ENCODE measurements at regions not wholly inside any gene's neighbourhood (a gene's known extent, or its start where the extent isn't known, plus 50 kb on each side); places are given as distances from the start of the nearest gene placed in this dataset.

DNA sequence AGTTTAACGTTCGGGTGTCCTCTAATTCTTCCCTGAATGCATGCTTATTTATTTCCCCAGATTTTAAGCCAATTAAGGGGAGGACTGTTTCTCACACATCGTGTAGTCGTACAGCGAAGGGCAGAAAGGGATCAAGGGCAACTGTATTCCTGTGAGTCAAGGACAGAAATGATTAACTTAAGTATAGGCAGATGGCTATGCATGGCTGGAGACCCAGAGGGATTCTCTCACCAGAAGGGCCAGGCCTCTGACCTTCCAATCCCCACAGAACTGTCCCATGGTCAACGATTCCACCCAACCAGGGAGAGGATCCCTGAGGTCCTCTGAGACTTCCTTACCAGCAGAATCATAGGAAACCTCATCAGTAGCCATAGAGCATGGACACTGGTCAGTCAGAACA lies 161.8 kb upstream of the MAP1B start:
- Histone ChIP-seq H3K4me1 (ENCODE audit: control insufficient read depth, insufficient read depth, low read length, poor library complexity, severe bottlenecking) (no peaks in the 10 kb centered on the region), H3K27me3 (ENCODE audit: control insufficient read depth, insufficient read depth, low read length) (peaks cover 4% of the 10 kb centered on the region), H3K27ac (ENCODE audit: insufficient read depth, low read length, poor library complexity, severe bottlenecking) (no peak overlapping the region), H3K36me3 (ENCODE audit: control insufficient read depth, insufficient read depth, low read length) (no peaks in the 10 kb centered on the region), H3K4me3 (ENCODE audit: low read depth, low read length) (no peak overlapping the region), H3K9me3 (ENCODE audit: control insufficient read depth in 2 of 2, low read length in 2 of 2) (peaks cover 0 to 2% of the 10 kb centered on the region in 2 experiments)
- DNase-seq (no peak), ATAC-seq (ENCODE audit: low read depth in 2 of 2) (no peak)
- Mint-ChIP-seq H3K9me3 (peaks cover 0 to 12% (median 0%) of the 10 kb centered on the region in 7 donors), H3K27ac (no peak overlapping the region), H3K27me3 (no peaks in the 10 kb centered on the region), H3K4me1 (no peaks in the 10 kb centered on the region), H3K36me3 (no peaks in the 10 kb centered on the region), H3K4me3 (no peak overlapping the region)

DNA sequence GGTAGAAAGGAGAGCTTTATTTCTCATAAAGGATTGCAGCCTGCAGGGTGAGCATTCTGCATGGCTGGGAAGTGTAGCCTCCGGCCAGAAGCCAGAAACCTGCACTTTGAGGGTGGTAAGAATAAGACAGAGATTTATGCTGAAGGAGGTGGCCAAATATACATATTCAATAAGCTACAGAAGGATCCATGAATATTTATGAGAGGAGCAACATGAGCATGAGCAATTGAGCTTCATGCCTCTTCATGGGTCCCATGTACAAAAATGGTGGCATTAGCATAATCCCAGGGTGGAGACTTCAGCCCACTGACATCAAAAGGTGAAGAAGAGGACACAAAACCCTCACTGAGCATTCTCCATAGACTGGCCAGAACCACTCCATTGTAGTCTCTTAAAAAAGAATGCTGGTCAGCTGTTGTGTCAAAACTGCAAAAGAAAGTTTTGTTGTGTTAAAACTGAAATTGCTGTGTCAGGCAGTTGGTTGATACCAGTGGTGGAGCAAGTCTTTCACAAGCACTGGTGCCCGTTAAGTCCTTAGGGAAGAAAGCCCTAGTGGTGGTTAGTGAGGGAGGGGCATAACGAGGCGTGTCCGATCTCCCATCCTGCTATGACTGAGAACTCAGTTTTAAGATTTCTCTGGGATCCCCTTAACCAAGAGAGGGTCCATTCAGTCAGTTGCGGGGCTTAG lies 160.8 kb upstream of the MAP1B start:
- Mint-ChIP-seq H3K9me3 (peaks cover 0 to 14% (median 0%) of the 10 kb centered on the region in 7 donors), H3K27ac (no peak overlapping the region), H3K36me3 (no peaks in the 10 kb centered on the region), H3K4me1 (no peaks in the 10 kb centered on the region), H3K4me3 (no peak overlapping the region), H3K27me3 (no peaks in the 10 kb centered on the region)
- Histone ChIP-seq H3K27ac (ENCODE audit: insufficient read depth, low read length, poor library complexity, severe bottlenecking) (no peak overlapping the region), H3K4me1 (ENCODE audit: control insufficient read depth, insufficient read depth, low read length, poor library complexity, severe bottlenecking) (no peaks in the 10 kb centered on the region), H3K36me3 (ENCODE audit: control insufficient read depth, insufficient read depth, low read length) (no peaks in the 10 kb centered on the region), H3K4me3 (ENCODE audit: low read depth, low read length) (no peak overlapping the region), H3K9me3 (ENCODE audit: control insufficient read depth in 2 of 2, low read length in 2 of 2) (peaks cover 0 to 2% of the 10 kb centered on the region in 2 experiments), H3K27me3 (ENCODE audit: control insufficient read depth, insufficient read depth, low read length) (peaks cover 4% of the 10 kb centered on the region)
- DNase-seq (no peak), ATAC-seq (ENCODE audit: low read depth in 2 of 2) (no peak)

DNA sequence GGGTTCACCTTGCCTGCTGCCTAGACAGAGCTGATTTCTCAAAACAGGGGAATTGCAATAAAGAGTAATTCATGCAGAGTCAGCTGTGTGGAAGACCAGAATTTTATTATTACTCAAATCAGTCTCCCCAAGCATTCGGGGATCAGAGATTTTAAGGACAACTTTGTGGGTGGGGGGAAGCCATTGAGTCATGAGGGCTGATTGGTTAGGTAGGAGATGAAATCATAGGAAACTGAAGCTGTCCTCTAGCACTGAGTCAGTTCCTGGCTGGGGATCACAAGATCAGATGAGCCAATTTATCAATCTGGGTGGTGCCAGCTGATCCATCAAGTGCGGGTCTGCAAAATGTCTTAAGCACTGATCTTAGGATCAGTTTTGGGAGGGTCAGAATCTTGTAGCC lies 159.1 kb upstream of the MAP1B start:
- Mint-ChIP-seq H3K9me3 (peaks cover 0 to 18% (median 5%) of the 10 kb centered on the region in 7 donors), H3K27me3 (peaks cover 4% of the 10 kb centered on the region), H3K4me3 (no peak overlapping the region), H3K36me3 (no peaks in the 10 kb centered on the region), H3K27ac (no peak overlapping the region), H3K4me1 (no peaks in the 10 kb centered on the region)
- Histone ChIP-seq H3K36me3 (ENCODE audit: control insufficient read depth, insufficient read depth, low read length) (no peaks in the 10 kb centered on the region), H3K9me3 (ENCODE audit: control insufficient read depth in 2 of 2, low read length in 2 of 2) (peaks cover 0 to 2% of the 10 kb centered on the region in 2 experiments), H3K27ac (ENCODE audit: insufficient read depth, low read length, poor library complexity, severe bottlenecking) (no peak overlapping the region), H3K27me3 (ENCODE audit: control insufficient read depth, insufficient read depth, low read length) (peaks cover 2% of the 10 kb centered on the region), H3K4me1 (ENCODE audit: control insufficient read depth, insufficient read depth, low read length, poor library complexity, severe bottlenecking) (no peaks in the 10 kb centered on the region), H3K4me3 (ENCODE audit: low read depth, low read length) (no peak overlapping the region)
- no peak for ATAC-seq (ENCODE audit: low read depth in 2 of 2)
- no peak for DNase-seq

DNA sequence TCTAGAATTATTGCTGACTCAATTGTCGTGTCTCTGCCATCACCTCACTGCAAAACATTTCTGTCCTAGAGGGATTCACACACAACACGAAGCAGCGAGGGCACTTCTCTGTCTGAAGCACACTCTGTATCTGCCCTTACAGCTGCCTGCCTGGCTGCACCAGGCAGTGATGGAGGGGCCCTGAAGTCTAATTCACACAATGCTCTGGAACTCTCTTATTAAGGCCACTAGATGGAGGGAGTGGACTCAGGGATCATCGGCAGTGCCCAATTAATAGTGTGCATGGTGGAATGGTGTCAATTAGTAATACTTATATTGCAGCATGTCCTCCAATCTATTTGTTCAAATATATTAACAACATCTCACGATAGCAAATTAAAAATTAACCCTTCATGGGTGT lies 157.5 kb upstream of the MAP1B start:
- Histone ChIP-seq H3K4me1 (ENCODE audit: control insufficient read depth, insufficient read depth, low read length, poor library complexity, severe bottlenecking) (no peaks in the 10 kb centered on the region), H3K9me3 (ENCODE audit: control insufficient read depth in 2 of 2, low read length in 2 of 2) (peaks cover 0 to 2% of the 10 kb centered on the region in 2 experiments), H3K36me3 (ENCODE audit: control insufficient read depth, insufficient read depth, low read length) (no peaks in the 10 kb centered on the region), H3K27ac (ENCODE audit: insufficient read depth, low read length, poor library complexity, severe bottlenecking) (no peak overlapping the region), H3K27me3 (ENCODE audit: control insufficient read depth, insufficient read depth, low read length) (peaks cover 2% of the 10 kb centered on the region), H3K4me3 (ENCODE audit: low read depth, low read length) (no peak overlapping the region)
- Mint-ChIP-seq H3K4me1 (no peaks in the 10 kb centered on the region), H3K27me3 (peaks cover 5% of the 10 kb centered on the region), H3K9me3 (peaks cover 0 to 18% (median 4%) of the 10 kb centered on the region in 7 donors), H3K36me3 (no peaks in the 10 kb centered on the region), H3K27ac (no peak overlapping the region), H3K4me3 (no peak overlapping the region)
- DNase-seq (no peak), ATAC-seq (ENCODE audit: low read depth in 2 of 2) (no peak)

DNA sequence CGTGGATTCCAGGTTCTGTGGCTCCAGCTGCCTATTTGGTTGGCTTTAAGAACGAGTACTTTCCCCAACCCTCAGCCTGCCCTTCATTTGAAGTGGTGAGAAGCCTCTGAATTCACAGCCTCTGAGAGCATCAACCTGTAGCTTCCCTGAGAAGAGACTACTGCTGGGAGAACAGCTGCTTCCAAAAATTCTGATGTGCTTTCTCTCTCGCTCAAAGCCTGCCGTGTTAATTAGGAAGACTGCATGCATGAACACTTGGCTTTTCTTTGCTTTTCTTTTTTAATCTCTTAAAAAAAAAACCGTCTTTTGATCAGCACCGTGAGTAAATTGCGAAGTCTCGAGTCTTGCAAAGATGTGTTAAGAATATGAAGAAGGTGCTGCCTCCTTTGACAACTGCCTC lies 153.4 kb upstream of the MAP1B start:
- no peak for DNase-seq

DNA sequence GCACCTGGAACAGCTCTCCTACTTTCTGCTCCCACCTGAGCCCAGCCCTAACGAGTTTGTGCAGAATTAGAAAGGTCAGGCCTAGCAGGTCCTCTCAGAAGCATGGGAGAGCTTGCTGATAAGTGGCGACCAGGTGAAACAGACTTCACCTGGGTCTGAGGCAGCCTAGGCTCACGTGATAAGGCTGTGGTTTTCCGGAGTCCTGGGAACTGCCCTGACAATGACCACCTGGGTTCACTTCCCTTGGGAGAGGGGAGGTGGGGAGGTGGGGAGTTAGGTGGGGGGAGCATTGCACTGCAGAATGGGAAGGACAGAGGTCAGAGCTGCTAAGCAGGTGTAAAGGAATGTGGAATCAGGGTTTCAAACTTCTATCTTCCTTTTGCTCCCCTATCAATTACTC lies 152.9 kb upstream of the MAP1B start:
- no peaks in the 10 kb centered on the region for H3K36me3 Mint-ChIP-seq
- Histone ChIP-seq H3K36me3 (ENCODE audit: control insufficient read depth, insufficient read depth, low read length) (no peaks in the 10 kb centered on the region), H3K27me3 (ENCODE audit: control insufficient read depth, insufficient read depth, low read length) (no peaks in the 10 kb centered on the region), H3K9me3 (ENCODE audit: control insufficient read depth in 2 of 2, low read length in 2 of 2) (peaks cover 0 to 2% of the 10 kb centered on the region in 2 experiments), H3K27ac (ENCODE audit: insufficient read depth, low read length, poor library complexity, severe bottlenecking) (no peak overlapping the region), H3K4me3 (ENCODE audit: low read depth, low read length) (no peak overlapping the region), H3K4me1 (ENCODE audit: control insufficient read depth, insufficient read depth, low read length, poor library complexity, severe bottlenecking) (no peaks in the 10 kb centered on the region)
- no peak for ATAC-seq (ENCODE audit: low read depth in 2 of 2)
- H3K27me3 Mint-ChIP-seq, result peaks cover 8% of the 10 kb centered on the region
- no peak for DNase-seq
- no peak overlapping the region for H3K4me3 Mint-ChIP-seq
- H3K9me3 Mint-ChIP-seq, result peaks cover 0 to 10% (median 0%) of the 10 kb centered on the region in 7 donors
- no peaks in the 10 kb centered on the region for H3K4me1 Mint-ChIP-seq
- H3K27ac Mint-ChIP-seq, result no peak overlapping the region

More for the DNA sequence above, 153.4 kb upstream of the MAP1B start:
- Histone ChIP-seq H3K36me3 (ENCODE audit: control insufficient read depth, insufficient read depth, low read length) (no peaks in the 10 kb centered on the region), H3K4me3 (ENCODE audit: low read depth, low read length) (no peak overlapping the region), H3K4me1 (ENCODE audit: control insufficient read depth, insufficient read depth, low read length, poor library complexity, severe bottlenecking) (no peaks in the 10 kb centered on the region), H3K9me3 (ENCODE audit: control insufficient read depth in 2 of 2, low read length in 2 of 2) (peaks cover 0 to 2% of the 10 kb centered on the region in 2 experiments), H3K27me3 (ENCODE audit: control insufficient read depth, insufficient read depth, low read length) (no peaks in the 10 kb centered on the region), H3K27ac (ENCODE audit: insufficient read depth, low read length, poor library complexity, severe bottlenecking) (no peak overlapping the region)
- Mint-ChIP-seq H3K9me3 (peaks cover 0 to 12% (median 2%) of the 10 kb centered on the region in 7 donors), H3K27ac (no peak overlapping the region), H3K27me3 (peaks cover 8% of the 10 kb centered on the region), H3K4me1 (no peaks in the 10 kb centered on the region), H3K4me3 (no peak overlapping the region), H3K36me3 (no peaks in the 10 kb centered on the region)
- no peak for ATAC-seq (ENCODE audit: low read depth in 2 of 2)

DNA sequence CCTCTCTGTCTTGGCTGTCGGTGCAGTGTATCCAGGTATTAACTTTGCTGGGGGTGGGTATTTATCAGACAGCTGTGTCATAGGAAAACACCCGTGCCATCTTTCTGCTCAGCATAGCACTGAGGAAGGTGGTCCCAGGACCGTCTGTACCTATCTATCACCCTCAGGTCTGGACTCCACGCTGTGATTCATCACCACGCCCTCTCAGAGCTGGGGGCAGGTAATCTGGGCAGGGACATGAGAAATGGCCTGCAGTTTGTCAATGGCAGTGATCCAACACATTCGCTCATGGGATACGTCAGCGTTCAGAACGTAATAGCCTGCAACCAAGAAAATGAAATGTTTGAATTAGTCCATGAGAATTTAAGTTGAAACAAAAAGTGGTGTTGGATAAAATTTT lies 151.6 kb upstream of the MAP1B start:
- no peak overlapping the region for H3K4me3 Mint-ChIP-seq
- H3K4me3 ChIP-seq (ENCODE audit: low read depth, low read length), result no peak overlapping the region
- H3K27ac ChIP-seq (ENCODE audit: insufficient read depth, low read length, poor library complexity, severe bottlenecking), result no peak overlapping the region
- no peaks in the 10 kb centered on the region for H3K27me3 ChIP-seq (ENCODE audit: control insufficient read depth, insufficient read depth, low read length)
- H3K4me1 ChIP-seq (ENCODE audit: control insufficient read depth, insufficient read depth, low read length, poor library complexity, severe bottlenecking), result no peaks in the 10 kb centered on the region
- H3K27ac Mint-ChIP-seq, result no peak overlapping the region
- no peaks in the 10 kb centered on the region for H3K36me3 ChIP-seq (ENCODE audit: control insufficient read depth, insufficient read depth, low read length)
- no peaks in the 10 kb centered on the region for H3K4me1 Mint-ChIP-seq
- H3K27me3 Mint-ChIP-seq, result peaks cover 8% of the 10 kb centered on the region
- ATAC-seq (ENCODE audit: low read depth in 2 of 2), result no peak
- H3K9me3 Mint-ChIP-seq, result peaks cover 0 to 5% (median 0%) of the 10 kb centered on the region in 7 donors
- no peaks in the 10 kb centered on the region for H3K36me3 Mint-ChIP-seq
- no peaks in the 10 kb centered on the region for H3K9me3 ChIP-seq (ENCODE audit: control insufficient read depth in 2 of 2, low read length in 2 of 2)
- DNase-seq, result no peak

DNA sequence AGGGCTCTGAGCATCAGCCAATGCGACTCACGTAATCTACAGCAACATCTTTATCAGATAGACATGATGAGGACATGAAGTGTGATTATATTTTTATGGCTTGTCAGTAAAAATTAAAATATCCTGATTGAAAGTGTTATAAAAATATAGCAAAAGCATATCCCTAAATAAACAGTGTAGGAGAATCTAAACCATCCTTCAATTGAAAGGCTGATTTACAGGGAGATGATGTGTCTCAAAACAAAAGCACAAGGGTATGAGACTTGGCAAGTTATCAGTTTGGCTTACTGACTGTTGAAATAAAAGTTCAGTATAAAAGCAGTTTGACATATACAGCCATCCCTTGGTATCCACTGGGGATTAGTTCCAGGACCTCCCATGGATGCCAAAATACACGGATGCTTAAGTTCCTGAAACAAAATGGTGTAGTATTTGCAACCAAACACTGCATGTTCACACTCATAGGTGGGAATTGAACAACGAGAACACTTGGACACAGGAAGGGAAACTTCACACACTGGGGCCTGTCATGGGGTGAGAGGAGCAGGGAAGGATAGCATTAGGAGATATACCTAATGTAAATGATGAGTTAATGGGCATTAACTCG lies 149.9 kb upstream of the MAP1B start:
- no peak for DNase-seq
- Histone ChIP-seq H3K27ac (ENCODE audit: insufficient read depth, low read length, poor library complexity, severe bottlenecking) (no peak overlapping the region), H3K27me3 (ENCODE audit: control insufficient read depth, insufficient read depth, low read length) (no peaks in the 10 kb centered on the region), H3K4me1 (ENCODE audit: control insufficient read depth, insufficient read depth, low read length, poor library complexity, severe bottlenecking) (no peaks in the 10 kb centered on the region), H3K9me3 (ENCODE audit: control insufficient read depth in 2 of 2, low read length in 2 of 2) (no peaks in the 10 kb centered on the region), H3K36me3 (ENCODE audit: control insufficient read depth, insufficient read depth, low read length) (no peaks in the 10 kb centered on the region), H3K4me3 (ENCODE audit: low read depth, low read length) (no peak overlapping the region)
- H3K36me3 Mint-ChIP-seq, result no peaks in the 10 kb centered on the region
- H3K9me3 Mint-ChIP-seq, result peaks cover 0 to 3% (median 0%) of the 10 kb centered on the region in 7 donors
- no peak for ATAC-seq (ENCODE audit: low read depth in 2 of 2)
- no peak overlapping the region for H3K4me3 Mint-ChIP-seq
- no peak overlapping the region for H3K27ac Mint-ChIP-seq
- H3K27me3 Mint-ChIP-seq, result peaks cover 8% of the 10 kb centered on the region
- H3K4me1 Mint-ChIP-seq, result no peaks in the 10 kb centered on the region

All from CD4-positive, CD25-positive, alpha-beta regulatory T cell (primary cell).